Fibroblast of skin of abdomen (primary cell): ENCODE measurements at regions not wholly inside any gene's neighbourhood (a gene's known extent, or its start where the extent isn't known, plus 50 kb on each side); places are given as distances from the start of the nearest gene placed in this dataset.
"Not testable (repeated sequence)": the region's sequence is repeated elsewhere in the genome, so short reads cannot be mapped to it uniquely, and the experiment has no call there.

ENCODE experiments used
- DNase-seq: peaks from one replicate; pipeline ENCODE4 v3.0.0-alpha.2; 2013

- DNase-seq, result no peak
Observed at GRCh38 chr12:30578426-30578825, 117.2 kb downstream of the IPO8 start.

GRCh38 chr12:30573145-30573544 is 122.5 kb downstream of the IPO8 start:
- DNase-seq, result no peak

GRCh38 chr12:30570211-30570890 is 125.3 kb downstream of the IPO8 start:
- DNase-seq, result no peak

- DNase-seq, result no peak
Observed at GRCh38 chr12:30569426-30569825, 126.2 kb downstream of the IPO8 start.

GRCh38 chr12:30568453-30568852 is 127.2 kb downstream of the IPO8 start:
- DNase-seq, result no peak

GRCh38 chr12:30567082-30567481 is 128.6 kb downstream of the IPO8 start:
- DNase-seq, result no peak

- DNase-seq, result no peak
Observed at GRCh38 chr12:30564394-30564793, 131.3 kb downstream of the IPO8 start.

GRCh38 chr12:30548203-30548602 is 147.5 kb downstream of the IPO8 start:
- no peak for DNase-seq

- DNase-seq, result no peak
Observed at GRCh38 chr12:30546121-30546520, 149.5 kb downstream of the IPO8 start.

- DNase-seq, result not testable (repeated sequence)
Observed at GRCh38 chr12:30544704-30545103, 151.0 kb downstream of the IPO8 start.

- no peak for DNase-seq
Observed at GRCh38 chr12:30537228-30537627, 158.4 kb downstream of the IPO8 start.

- DNase-seq, result peak; percentile 3
Observed at GRCh38 chr12:30533558-30534265, 162.0 kb downstream of the IPO8 start.

- DNase-seq, result no peak
Observed at GRCh38 chr12:30531731-30532678, 163.7 kb downstream of the IPO8 start.

- no peak for DNase-seq
Observed at GRCh38 chr12:30529489-30530269, 166.0 kb downstream of the IPO8 start.

- DNase-seq, result no peak
Observed at GRCh38 chr12:30525171-30525570, 170.5 kb downstream of the IPO8 start.

GRCh38 chr12:30520285-30520684 is 175.4 kb downstream of the IPO8 start:
- DNase-seq, result not testable (repeated sequence)

GRCh38 chr12:30519535-30519934 is 176.1 kb downstream of the IPO8 start:
- no peak for DNase-seq

- no peak for DNase-seq
Observed at GRCh38 chr12:30517320-30517719, 178.3 kb downstream of the IPO8 start.

- DNase-seq, result peak; percentile 3
Observed at GRCh38 chr12:30515351-30515750, 180.3 kb downstream of the IPO8 start.

GRCh38 chr12:30514666-30515065 is 181.0 kb downstream of the IPO8 start:
- no peak for DNase-seq

- no peak for DNase-seq
Observed at GRCh38 chr12:30508205-30508967, 187.3 kb downstream of the IPO8 start.

GRCh38 chr12:30507576-30507975 is 188.1 kb downstream of the IPO8 start:
- DNase-seq, result no peak
